Hypothalamus (tissue), 51 donors: ENCODE measurements at regions not wholly inside any gene's neighbourhood (a gene's known extent, or its start where the extent isn't known, plus 50 kb on each side); places are given as distances from the start of the nearest gene placed in this dataset.

Experiments used
- DNase-seq, 51 donors: peaks; one replicate each; lab custom pipeline; 2025; lab: John Stamatoyannopoulos, UW

- no peak for DNase-seq
These were observed 65.3 kb upstream of the PPP2R5A start for GRCh38 chr1:212219679-212220463.

GRCh38 chr1:212221801-212222200 is 63.4 kb upstream of the PPP2R5A start:
- DNase-seq = no peak

- DNase-seq = no peak
These were observed 61.1 kb upstream of the PPP2R5A start for GRCh38 chr1:212224102-212224501.

GRCh38 chr1:212225416-212225815 is 59.8 kb upstream of the PPP2R5A start:
- DNase-seq = no peak

GRCh38 chr1:212225871-212226302 is 59.3 kb upstream of the PPP2R5A start:
- no peak for DNase-seq

- DNase-seq = no peak
These were observed 58.7 kb upstream of the PPP2R5A start for GRCh38 chr1:212226467-212226866.

GRCh38 chr1:212228076-212228475 is 57.1 kb upstream of the PPP2R5A start:
- DNase-seq = no peak

GRCh38 chr1:212228591-212229119 is 56.6 kb upstream of the PPP2R5A start:
- no peak for DNase-seq

- DNase-seq = no peak
These were observed 55.6 kb upstream of the PPP2R5A start for GRCh38 chr1:212229654-212230053.

GRCh38 chr1:212230329-212230728 is 54.9 kb upstream of the PPP2R5A start:
- DNase-seq = no peak

- DNase-seq = no peak
These were observed 53.8 kb upstream of the PPP2R5A start for GRCh38 chr1:212231372-212231771.

- DNase-seq = no peak
These were observed 53.1 kb upstream of the PPP2R5A start for GRCh38 chr1:212232090-212232489.

GRCh38 chr1:212233321-212233720 is 51.9 kb upstream of the PPP2R5A start:
- DNase-seq = no peak

GRCh38 chr1:212234431-212235395 is 50.5 kb upstream of the PPP2R5A start:
- DNase-seq = peak in 11 of 51 donors; percentile 2 to 40 (median 8)
